HCT116 (cell line): ENCODE measurements at regions not wholly inside any gene's neighbourhood (a gene's known extent, or its start where the extent isn't known, plus 50 kb on each side); places are given as distances from the start of the nearest gene placed in this dataset.

ENCODE experiments used
- ATAC-seq: fragments of 200-7000 bp; cut with Tn5 transposase; 2 replicates; pipeline ENCODE4 v1.9.1; 2020; ENCODE audit warnings: mild to moderate bottlenecking, moderate library complexity
- BruUV-seq: library from RNA; stranded (reverse); fragments of 400-500 nt; replicated peaks from 2 replicates; lab custom pipeline; 2021; lab: Mats Ljungman, UMichigan
- CTCF ChIA-PET: fragments of 300-600 bp; sonication (Branson Sonifier 250); formaldehyde crosslinking; loops from one replicate; lab custom pipeline; 2021; ENCODE audit warnings: antibody characterized with exemption; lab: Charles Lee
- POLR2A ChIA-PET: fragments of 300-600, 350-600 bp; sonication (Branson Sonifier 250); formaldehyde crosslinking; loops from one replicate; lab custom pipeline; 2021; ENCODE audit warnings: antibody characterized with exemption; lab: Charles Lee
- RAD21 ChIA-PET, 2 experiments: fragments of 300-600 bp; sonication (Branson Sonifier 250); formaldehyde crosslinking; loops; one replicate each; lab custom pipeline; 2023; ENCODE audit warnings: low total read pairs in 2 of 2; ENCODE audit not compliant: uncharacterized antibody in 2 of 2, unreplicated experiment in 2 of 2, low non-redundant PET in 1 of 2; lab: Charles Lee
- DNase-seq: peaks from one replicate; pipeline ENCODE4 v3.0.0-alpha.2; 2010; ENCODE audit warnings: low read depth, low spot score
- H2AFZ ChIP-seq: fragments of 200-600 bp; shearing (Covaris generic), sonication (generic); 2 replicates; pipeline ENCODE4 v1.6.1; 2017; ENCODE audit warnings: low read depth, mixed run types, mixed read lengths, antibody characterized with exemption, low read length; ENCODE audit not compliant: poor library complexity, severe bottlenecking
- H3K27ac ChIP-seq: 2 replicates; pipeline ENCODE4 v1.5.1; 2012; ENCODE audit warnings: low read depth, low read length
- H3K27me3 ChIP-seq: fragments of 200-600 bp; sonication (generic); 2 replicates; pipeline ENCODE4 v1.6.1; 2016; ENCODE audit warnings: mixed run types, low read length, mixed read lengths; ENCODE audit not compliant: insufficient read depth
- H3K36me3 ChIP-seq, 2 experiments: fragments of 200-500 bp in 1 of 2; fragments of 200-600 bp in 1 of 2; sonication (Bioruptor generic) in 1 of 2; sonication (generic) in 1 of 2; 2 replicates each; pipeline versions ENCODE4 v1.5.1 to v1.6.1; 2014 to 2016; ENCODE audit warnings: low read length in 2 of 2, inconsistent platforms in 1 of 2, mixed read lengths in 1 of 2, mixed run types in 1 of 2; ENCODE audit not compliant: insufficient read depth in 2 of 2, control insufficient read depth in 1 of 2
- H3K4me1 ChIP-seq, 2 experiments: fragments of 200-600 bp in 1 of 2; sonication (generic) in 1 of 2; 2 replicates each; pipeline versions ENCODE4 v1.5.1 to v1.6.1; 2012 to 2017; ENCODE audit warnings: low read length in 2 of 2, inconsistent platforms in 1 of 2, mild to moderate bottlenecking in 1 of 2, mixed read lengths in 1 of 2, mixed run types in 1 of 2, moderate library complexity in 1 of 2; ENCODE audit not compliant: insufficient read depth in 2 of 2, control insufficient read depth in 1 of 2
- H3K4me2 ChIP-seq: fragments of 200-600 bp; sonication (generic); 2 replicates; pipeline ENCODE4 v1.6.1; 2017; ENCODE audit warnings: mixed run types, low read length, mixed read lengths
- H3K4me3 ChIP-seq, 2 experiments: fragments of 200-600 bp in 1 of 2; sonication (generic) in 1 of 2; replicated peaks in 1 of 2; 2 replicates each; pipeline ENCODE4 v1.5.1; 2011 to 2016; ENCODE audit warnings: low read length in 2 of 2, control low read depth in 1 of 2, low read depth in 1 of 2, mild to moderate bottlenecking in 1 of 2, mixed read lengths in 1 of 2, mixed run types in 1 of 2
- H3K79me2 ChIP-seq: fragments of 200-600 bp; sonication (generic); 2 replicates; pipeline ENCODE4 v1.6.1; 2017; ENCODE audit warnings: mild to moderate bottlenecking, mixed run types, low read length, moderate library complexity, mixed read lengths; ENCODE audit not compliant: insufficient read depth
- H3K9ac ChIP-seq: fragments of 200-600 bp; sonication (generic); 2 replicates; pipeline ENCODE4 v1.6.1; 2016; ENCODE audit warnings: low read length, mixed read lengths
- H3K9me2 ChIP-seq: fragments of 200-600 bp; sonication (generic), shearing (Covaris generic); 2 replicates; pipeline ENCODE4 v1.6.1; 2017; ENCODE audit warnings: mixed run types, mild to moderate bottlenecking, moderate library complexity; ENCODE audit not compliant: insufficient read depth
- H3K9me3 ChIP-seq, 2 experiments: fragments of 200-500 bp in 1 of 2; fragments of 200-600 bp in 1 of 2; sonication (Bioruptor generic) in 1 of 2; sonication (generic) in 1 of 2; 2 replicates each; pipeline ENCODE4 v1.6.1; 2014 to 2017; ENCODE audit warnings: low read length in 2 of 2, mixed read lengths in 2 of 2, inconsistent platforms in 1 of 2, low read depth in 1 of 2, mild to moderate bottlenecking in 1 of 2, mixed run types in 1 of 2, moderate library complexity in 1 of 2; ENCODE audit not compliant: control insufficient read depth in 1 of 2, insufficient read depth in 1 of 2
- H4K20me1 ChIP-seq: fragments of 200-600 bp; sonication (generic), shearing (Covaris generic); 2 replicates; pipeline ENCODE4 v1.6.1; 2017; ENCODE audit warnings: mixed run types, mild to moderate bottlenecking, moderate library complexity; ENCODE audit not compliant: insufficient read depth
- CBX3 ChIP-seq: IDR thresholded peaks from 2 replicates; pipeline ENCODE4 v1.6.1; 2012; ENCODE audit warnings: low read depth
- EZH2phosphoT487 ChIP-seq: fragments of 200-600 bp; IDR thresholded peaks from 2 replicates; pipeline ENCODE4 v1.6.1; 2018; ENCODE audit warnings: antibody characterized with exemption, borderline replicate concordance
- FOSL1 ChIP-seq: IDR thresholded peaks from 2 replicates; pipeline ENCODE4 v1.6.1; 2012; ENCODE audit warnings: low read depth
- RAD21 ChIP-seq: IDR thresholded peaks from 2 replicates; pipeline ENCODE4 v1.6.1; 2012; ENCODE audit warnings: low read depth, mild to moderate bottlenecking
- TCF7L2 ChIP-seq: IDR thresholded peaks from 2 replicates; pipeline ENCODE4 v1.7.0; 2011; ENCODE audit warnings: borderline replicate concordance, inconsistent platforms; ENCODE audit not compliant: insufficient read depth, insufficient read length; ENCODE audit errors: extremely low read depth
- ZFX ChIP-seq: fragments of 450-650 bp; IDR thresholded peaks from 2 replicates; pipeline ENCODE4 v1.6.1; 2017
- ZNF274 ChIP-seq: fragments of 200-500 bp; sonication (Bioruptor generic); IDR thresholded peaks from 2 replicates; pipeline ENCODE4 v1.6.1; 2014; ENCODE audit warnings: mild to moderate bottlenecking, low read depth, low read length, inconsistent platforms
- intact Hi-C: fragments of 100-400 bp; cut with micrococcal nuclease; formaldehyde crosslinking; loops from 2 replicates; pipeline ENCODE4 v1.10.0; 2022
- TF ChIP-seq, protein P1 (sequence below): IDR thresholded peaks from 2 replicates; pipeline ENCODE4 v1.6.1; 2012

DNA sequence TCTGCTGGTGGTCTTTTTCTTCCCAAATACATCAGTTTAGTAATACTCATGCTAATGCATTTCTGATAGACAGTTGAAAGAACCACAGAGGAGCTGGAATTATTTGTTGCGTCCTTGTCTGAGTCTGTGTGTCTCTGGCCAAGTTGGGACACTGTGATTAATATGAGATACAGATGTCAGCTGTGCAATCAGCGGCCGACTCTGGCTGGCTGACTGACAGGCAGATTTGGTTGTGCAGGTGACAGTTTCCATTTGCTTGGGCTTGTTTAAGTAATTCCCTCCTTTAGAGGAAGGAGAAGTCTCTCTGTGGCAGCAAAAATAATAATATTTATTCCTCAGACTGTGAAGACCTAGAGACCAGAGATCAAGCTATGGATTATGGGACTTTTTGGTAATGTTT lies 176.2 kb upstream of the CHRM2 start:
- Histone ChIP-seq H4K20me1 (no peaks in the 10 kb centered on the region), H3K4me1 (no peaks in the 10 kb centered on the region), H3K27ac (no peak overlapping the region), H3K36me3 (no peaks in the 10 kb centered on the region)
- POLR2A ChIA-PET: no interaction called here
- intact Hi-C loops: no loop called here
- ATAC-seq: no peak
- TF ChIP-seq TCF7L2 (no peak), FOSL1 (no peak), ZFX (no peak), CBX3 (no peak), EZH2phosphoT487 (no peak), ZNF274 (no peak), RAD21 (no peak)
- TF ChIP-seq, protein P1, sequence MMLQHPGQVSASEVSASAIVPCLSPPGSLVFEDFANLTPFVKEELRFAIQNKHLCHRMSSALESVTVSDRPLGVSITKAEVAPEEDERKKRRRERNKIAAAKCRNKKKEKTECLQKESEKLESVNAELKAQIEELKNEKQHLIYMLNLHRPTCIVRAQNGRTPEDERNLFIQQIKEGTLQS: no peak
- TF ChIP-seq, all 23 proteins: peak for 0
- ChIA-PET CTCF (no interaction called here), RAD21 (no interaction called here)
- Histone ChIP-seq H3K9me3 (peaks cover 0 to 11% of the 10 kb centered on the region in 2 experiments; a peak in 2 of 4 replicates), H3K4me3 (no peak overlapping the region), H3K9me2 (no peaks in the 10 kb centered on the region), H3K9ac (no peak overlapping the region), H3K79me2 (no peaks in the 10 kb centered on the region), H2AFZ (no peak overlapping the region), H3K27me3 (no peaks in the 10 kb centered on the region), H3K4me2 (no peak overlapping the region)
- no TSS peak for BruUV-seq
- DNase-seq: no peak

DNA sequence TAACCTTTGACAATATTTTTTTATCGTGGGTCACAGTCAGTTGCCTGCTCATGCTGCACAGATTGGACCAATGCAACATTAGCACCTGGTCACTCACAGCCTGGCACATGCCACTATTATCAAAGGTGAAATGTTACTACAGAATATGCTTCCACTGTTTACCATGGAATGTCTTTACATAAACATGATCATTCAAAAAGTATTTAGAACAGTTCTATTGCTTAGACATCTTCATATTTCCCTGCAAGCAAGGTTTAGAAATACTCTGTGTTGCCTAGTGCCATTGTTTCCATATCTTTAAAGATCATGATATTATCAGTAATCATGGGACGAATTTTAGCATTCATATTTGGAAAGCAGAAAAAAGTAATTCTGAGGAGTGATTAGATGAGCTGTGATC lies 179.9 kb upstream of the CHRM2 start:
- Histone ChIP-seq H3K27me3 (no peaks in the 10 kb centered on the region), H3K4me3 (no peak overlapping the region), H3K9me3 (peaks cover 0 to 11% of the 10 kb centered on the region in 2 experiments; a peak in 2 of 4 replicates), H3K27ac (no peak overlapping the region), H3K9me2 (no peaks in the 10 kb centered on the region), H2AFZ (no peak overlapping the region), H3K4me1 (no peaks in the 10 kb centered on the region), H3K36me3 (no peaks in the 10 kb centered on the region), H3K4me2 (no peak overlapping the region), H4K20me1 (no peaks in the 10 kb centered on the region), H3K9ac (no peak overlapping the region), H3K79me2 (no peaks in the 10 kb centered on the region)
- no peak for TF ChIP-seq TCF7L2
- no peak for TF ChIP-seq ZNF274
- BruUV-seq: no TSS peak
- no peak for ATAC-seq
- DNase-seq: no peak
- ChIA-PET POLR2A (no interaction called here), CTCF (no interaction called here), RAD21 (no interaction called here)
- intact Hi-C loops: no loop called here
